ENCODE measurements at regions not wholly inside any gene's neighbourhood (a gene's known extent, or its start where the extent isn't known, plus 50 kb on each side); places are given as distances from the start of the nearest gene placed in this dataset.
"Not testable (repeated sequence)": the region's sequence is repeated elsewhere in the genome, so short reads cannot be mapped to it uniquely, and the experiment has no call there.

DNA sequence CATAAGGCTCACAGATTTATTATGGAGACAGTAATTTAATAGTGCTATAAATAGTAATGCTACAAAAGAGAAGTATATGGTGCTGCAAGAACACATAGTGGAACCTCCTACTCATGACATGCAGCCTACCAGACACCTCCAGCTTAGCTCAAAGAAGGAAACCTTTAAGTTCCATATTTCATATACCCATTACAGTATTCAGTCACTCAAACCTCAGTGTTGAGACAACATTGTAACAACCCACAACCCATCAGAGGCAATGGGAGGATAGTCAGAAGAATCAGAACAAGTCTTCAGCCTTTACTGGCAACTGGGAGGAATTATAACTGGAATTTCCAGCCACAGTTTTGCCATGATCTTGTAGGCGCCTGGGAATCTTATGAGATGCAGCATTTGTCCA lies 186.3 kb upstream of the VSTM2A start:
- peak; percentile 29 for DNase-seq (ENCODE audit: low spot score)

DNA sequence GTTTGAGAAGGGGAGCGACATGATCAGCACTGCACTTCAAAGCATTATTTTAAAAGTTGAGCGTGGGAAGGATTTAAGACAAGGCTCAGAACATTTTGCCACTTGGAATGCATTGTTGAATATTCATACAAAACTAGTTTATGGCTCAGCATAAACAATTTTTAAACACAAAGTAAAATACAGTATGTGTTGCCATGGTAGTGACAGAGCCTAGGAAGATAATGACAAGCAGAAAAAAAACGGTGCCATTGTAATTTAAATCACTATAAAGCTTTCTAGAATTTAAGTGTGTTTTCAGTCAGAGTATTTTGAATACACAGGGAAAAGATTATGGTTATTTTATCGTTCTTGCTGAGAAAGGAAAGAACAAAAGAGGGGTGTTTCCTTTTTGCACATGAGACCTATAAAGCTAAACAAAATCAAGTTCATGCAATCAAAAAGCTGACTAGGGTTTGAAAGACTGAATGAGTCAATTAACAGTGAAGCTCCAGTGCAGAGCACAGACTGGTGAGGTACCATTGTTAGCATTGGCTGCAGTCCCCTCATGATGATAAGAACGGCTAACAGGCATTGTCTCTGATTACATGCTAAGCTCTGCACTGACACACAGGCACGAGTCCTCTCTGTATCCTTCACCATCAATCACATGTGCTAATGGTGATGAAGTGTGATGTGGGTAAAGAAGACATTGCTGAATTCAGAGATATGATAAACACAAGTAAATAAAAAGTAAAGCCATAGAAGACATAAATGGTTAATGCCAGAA lies 181.9 kb upstream of the VSTM2A start:
- no peak for DNase-seq (ENCODE audit: low spot score)

DNA sequence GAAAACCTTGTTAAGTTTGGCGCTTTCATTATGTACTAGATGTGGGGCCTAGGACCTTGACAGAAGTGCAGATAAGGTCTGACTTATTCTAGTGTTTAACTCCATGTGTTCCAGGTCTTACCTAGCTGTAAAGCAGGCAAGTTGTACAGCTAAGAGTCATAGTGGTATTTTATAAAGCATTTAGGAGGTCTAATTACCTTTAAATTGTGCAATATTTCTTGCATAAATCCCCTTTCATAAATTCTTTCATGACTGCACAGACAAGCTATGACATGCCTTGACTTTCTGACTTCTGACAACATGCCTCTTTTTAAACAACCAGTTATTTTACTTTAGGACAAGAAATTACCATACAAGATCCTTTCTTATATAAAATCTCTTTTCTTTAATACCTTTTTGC lies 151.6 kb upstream of the VSTM2A start:
- DNase-seq (ENCODE audit: low spot score) = no peak

DNA sequence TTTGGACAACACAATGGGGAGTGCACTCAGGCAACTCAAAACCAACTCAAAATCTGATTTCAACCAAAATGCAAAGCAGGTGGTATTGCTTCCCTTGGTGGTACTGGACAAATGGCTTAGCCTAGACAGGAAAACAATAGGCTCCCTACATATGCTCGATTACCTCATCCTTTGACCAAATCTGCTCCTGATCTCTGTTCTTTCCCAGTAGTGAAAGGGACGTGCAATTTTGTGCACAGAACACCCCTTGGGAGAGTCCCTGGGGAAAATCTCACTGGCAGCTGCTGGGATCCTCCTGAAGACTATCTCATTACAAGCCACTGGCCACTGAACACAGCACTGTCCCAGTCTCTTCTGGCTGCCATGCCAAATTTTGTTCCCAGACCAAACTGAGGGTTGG lies 149.2 kb upstream of the VSTM2A start:
- DNase-seq (ENCODE audit: low spot score) = no peak

DNA sequence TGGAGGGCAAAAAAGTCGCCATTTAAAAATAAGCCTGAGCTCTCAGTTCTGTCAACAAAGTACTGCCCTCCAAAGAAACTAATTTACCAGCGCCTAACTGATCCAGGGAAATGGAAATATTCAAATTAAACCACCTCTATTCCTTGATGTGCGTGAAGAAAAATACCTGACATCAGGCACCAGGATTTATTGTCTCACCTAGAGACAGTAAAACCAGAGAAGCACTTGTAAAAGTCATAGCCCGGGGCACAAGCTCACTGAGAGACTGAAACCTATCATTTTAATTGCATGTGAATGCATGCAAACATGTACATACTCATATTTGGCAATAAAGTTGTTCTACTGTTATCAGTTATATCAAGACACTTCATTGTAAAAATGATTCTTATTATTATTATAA lies 147.3 kb upstream of the VSTM2A start:
- no peak for DNase-seq (ENCODE audit: low spot score)

DNA sequence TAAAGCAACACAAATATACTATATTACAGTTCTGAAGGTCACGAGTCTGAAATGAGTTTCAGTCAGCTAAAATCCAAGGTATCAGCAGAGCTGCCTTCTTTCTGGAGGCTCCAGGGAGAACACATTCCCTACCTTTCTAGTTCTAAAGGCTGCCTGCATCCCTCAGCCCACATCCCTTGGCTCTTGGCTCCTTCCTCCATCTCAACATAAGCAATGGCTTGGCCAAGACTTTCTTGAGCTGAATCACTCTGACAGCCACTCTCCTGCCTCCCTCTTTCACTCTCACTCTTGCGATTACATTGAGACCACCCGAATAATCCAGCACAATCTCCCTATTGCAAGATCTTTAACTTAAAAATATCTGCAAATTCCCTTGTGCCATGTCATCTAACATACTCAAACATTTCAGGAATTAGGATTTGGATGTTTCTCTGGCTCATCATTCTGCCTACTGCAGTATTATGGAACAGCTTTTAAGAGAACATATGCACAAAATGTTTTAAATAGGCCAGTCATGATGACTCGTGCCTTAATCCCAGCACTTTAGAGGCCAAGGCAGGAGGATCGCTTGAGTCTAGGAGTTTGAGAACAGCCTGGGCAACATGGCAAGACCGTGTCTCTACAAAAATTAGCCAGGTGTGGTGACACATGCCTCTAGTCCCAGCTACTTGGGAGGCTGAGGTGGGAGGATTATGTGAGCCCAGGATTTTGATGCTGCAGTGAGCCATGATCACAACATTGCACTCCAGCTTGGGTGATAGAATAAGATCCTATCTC lies 144.2 kb upstream of the VSTM2A start:
- DNase-seq (ENCODE audit: low spot score) = no peak

DNA sequence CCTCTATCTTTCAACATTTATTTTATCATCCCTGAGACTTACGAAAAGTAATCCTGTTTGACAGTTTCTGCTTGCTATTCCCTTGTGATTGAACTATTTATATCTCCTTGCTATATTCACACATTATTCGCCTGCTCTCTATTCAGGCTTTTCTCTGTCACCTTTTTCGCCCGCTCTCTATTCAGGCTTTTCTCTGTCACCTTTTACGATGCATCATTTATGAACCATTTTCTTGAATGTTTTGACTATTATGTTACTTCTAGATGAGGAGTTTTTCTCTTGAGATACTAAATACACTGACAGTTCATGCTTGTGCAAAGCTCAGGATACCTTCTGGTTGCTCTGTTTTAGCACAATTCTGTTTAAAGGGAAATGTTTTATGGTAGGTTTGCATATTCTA lies 143.3 kb upstream of the VSTM2A start:
- peak; percentile 8 for DNase-seq (ENCODE audit: low spot score)

DNA sequence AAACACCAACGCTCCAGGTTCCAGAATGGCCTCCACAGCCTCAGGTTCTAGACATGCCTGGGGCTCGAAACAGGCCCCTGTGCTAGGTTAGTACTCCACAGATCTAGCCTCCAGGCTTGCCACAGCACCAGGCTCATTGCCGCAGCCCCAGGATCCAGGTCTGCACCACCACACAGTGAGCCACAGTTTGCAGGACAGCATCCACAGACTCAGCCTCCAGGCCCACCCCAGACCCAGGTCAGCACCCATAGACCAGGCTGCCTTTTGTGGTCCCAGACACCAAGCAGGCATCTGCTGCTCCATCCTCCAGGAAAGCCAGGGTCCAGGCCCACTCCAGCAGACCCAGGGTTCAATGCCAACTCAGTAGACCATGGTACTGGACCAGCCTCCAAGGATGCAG lies 132.3 kb upstream of the VSTM2A start:
- DNase-seq (ENCODE audit: low spot score) = no peak

DNA sequence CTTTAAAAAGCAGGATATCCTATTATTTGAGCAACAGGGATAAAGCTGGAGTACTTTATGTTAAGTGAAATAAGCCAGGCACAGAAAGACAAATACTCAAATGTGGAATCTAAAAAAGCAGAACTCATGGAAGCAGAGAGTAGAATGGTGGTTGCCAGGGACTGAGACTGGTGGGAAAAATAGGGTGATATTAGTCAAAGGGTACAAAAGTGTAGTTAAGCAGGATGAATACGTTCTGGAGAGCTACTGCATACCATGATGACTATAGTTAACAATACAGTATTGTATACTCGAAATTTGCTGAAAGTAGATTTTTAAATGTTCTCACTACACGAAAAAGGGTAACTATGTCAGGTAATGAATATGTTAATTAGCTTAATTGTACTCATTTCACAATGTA lies 125.5 kb upstream of the VSTM2A start:
- no peak for DNase-seq (ENCODE audit: low spot score)

DNA sequence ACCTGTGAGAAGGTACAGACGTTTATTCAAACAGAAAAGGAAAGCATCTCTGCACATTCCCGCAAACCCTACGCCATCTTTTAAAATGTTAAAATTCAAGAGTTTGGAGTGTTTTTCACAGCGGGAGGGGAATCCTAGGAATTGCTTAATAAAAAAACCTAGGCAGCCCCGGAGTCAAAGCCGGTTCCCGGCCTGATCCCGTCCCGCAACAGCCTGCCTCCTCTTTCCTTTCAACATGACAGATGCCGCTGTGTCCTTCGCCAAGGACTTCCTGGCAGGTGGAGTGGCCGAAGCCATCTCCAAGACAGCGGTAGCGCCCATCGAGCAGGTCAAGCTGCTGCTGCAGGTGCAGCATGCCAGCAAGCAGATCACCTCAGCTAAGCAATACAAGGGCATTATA lies 123.0 kb upstream of the VSTM2A start:
- DNase-seq (ENCODE audit: low spot score) = no peak

DNA sequence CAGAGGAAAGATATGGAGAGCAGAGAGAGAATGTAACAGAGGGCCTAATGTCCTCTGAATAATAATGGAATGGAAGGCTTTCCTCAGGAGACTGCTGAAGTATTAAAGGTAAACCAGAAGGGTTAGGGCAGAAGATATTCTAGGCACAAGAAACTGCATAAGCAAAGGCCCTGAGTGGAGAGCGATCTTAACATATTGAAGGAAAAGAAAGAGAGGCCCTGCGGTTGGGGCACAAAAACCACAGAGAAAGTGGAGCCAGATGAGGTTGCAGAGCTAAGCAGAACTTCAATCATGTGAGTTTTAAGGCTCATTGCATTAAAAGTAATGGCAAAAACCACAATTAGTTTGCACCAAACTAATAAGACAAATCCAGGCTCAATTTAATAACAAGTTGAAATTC lies 115.8 kb upstream of the VSTM2A start:
- DNase-seq (ENCODE audit: low spot score) = no peak

DNA sequence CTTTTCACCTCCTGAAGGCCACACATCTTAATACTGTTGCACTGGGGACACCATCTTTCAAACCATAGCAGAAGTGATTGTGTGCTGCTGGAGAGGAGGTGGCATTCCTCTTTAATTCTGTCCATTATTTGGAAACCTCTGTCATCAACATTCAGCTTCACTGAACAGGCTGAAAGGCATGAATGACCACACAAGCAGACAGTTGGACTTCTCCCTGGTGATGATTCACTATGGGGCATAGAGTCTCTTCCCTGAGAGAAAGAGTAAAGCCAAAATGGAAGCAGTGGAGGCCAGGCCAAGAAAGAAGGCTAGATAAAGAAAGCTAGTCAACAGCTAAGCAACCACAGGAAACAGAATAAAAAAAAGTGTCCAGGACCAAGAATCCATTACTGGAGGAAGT lies 113.1 kb upstream of the VSTM2A start:
- DNase-seq (ENCODE audit: low spot score) = no peak

DNA sequence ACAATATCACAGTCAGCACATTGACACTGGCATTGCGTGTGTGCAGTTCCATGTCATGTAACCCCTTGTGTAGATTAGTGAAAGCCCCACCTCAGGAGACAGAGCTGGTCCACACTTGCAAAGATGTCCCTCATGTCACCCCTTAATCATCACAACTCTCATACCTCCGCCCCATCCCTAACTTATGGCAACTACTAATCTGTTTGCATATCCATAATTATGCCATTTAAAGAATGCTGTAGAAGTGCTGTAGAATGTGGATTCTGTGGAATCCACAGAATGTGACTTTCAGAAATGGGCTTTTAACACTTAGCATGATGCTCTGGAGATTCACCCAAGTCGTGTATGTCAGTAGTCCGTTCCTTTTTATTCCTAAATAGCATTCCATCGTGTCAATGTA lies 102.8 kb upstream of the VSTM2A start:
- no peak for DNase-seq (ENCODE audit: low spot score)

DNA sequence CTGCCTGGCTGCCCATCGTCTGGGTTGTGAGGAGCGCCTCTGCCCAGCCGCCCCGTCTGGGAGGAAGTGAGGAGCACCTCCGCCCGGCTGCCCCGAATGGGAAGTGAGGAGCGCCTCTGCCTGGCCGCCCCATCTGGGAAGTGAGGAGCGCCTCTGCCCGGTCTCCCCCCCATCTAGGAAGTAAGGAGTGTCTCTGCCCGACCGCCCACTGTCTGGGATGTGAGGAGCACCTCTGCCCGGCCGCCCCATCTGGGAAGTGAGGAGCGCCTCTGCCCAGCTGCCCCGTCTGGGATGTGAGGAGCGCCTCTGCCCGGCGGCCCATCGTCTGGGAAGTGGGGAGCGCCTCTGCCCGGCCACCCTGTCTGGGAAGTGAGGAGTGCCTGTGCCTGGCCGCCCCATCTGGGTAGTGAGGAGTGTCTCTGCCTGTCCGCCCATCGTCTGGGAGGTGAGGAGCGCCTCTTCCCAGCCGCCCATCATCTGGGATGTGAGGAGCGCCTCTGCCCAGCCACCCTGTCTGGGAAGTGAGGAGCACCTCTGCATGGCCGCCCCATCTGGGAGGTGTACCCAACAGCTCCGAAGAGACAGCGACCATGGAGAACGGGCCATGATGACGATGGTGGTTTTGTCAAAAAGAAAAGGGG lies 98.0 kb upstream of the VSTM2A start:
- not testable (repeated sequence) for DNase-seq (ENCODE audit: low spot score)

DNA sequence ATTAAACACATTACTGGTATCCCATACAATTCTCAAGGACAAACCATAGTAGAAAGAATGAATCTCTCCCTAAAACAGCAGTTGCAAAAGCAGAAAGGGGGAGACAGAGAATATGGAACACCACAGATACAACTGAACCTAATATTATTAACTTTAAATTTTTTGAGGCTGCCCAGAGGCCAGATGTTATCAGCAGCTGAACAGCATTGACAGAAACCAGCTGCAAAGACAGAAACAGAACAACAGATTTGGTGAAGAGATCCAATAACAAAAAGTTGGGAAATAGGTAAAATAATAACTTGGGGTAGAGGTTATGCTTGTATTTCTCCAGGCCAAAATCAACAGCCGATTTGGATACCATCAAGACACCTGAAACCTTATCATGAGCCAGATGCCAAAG lies 89.0 kb upstream of the VSTM2A start:
- not testable (repeated sequence) for DNase-seq (ENCODE audit: low spot score)

DNA sequence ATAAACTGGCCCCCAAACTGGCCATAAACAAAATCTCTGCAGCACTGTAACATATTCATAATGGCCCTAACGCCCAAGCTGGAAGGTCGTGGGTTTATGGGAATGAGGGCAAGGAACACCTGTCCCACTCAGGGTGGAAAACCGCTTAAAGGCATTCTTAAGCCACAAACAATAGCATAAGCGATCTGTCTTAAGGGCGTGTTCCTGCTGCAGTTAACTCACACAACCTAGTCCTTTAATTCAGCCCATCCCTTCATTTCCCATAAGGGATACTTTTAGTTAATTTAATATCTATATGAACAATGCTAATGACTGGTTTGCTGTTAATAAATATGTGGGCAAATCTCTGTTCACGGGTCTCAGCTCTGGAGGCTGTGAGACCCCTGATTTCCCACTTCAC lies 87.5 kb upstream of the VSTM2A start:
- DNase-seq (ENCODE audit: low spot score) = not testable (repeated sequence)

DNA sequence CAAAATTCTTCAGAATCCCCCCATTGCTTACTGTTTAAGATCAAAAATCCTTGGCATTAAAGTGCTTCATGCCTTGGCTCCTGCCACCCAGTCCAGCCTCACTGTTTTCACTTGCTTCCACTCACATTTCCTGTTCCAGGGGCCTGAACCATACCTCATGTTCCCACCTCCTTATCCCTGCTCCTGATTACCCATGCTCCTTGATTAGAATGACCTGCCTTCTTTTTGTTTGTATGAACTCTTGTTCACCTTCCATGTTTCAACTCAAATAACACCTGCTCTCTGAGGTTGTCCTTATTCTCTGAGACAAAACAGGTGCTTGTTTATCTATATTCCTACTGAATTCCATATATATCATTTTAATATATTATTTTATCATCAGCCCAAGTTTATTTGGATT lies 77.1 kb upstream of the VSTM2A start:
- DNase-seq (ENCODE audit: low spot score) = no peak

DNA sequence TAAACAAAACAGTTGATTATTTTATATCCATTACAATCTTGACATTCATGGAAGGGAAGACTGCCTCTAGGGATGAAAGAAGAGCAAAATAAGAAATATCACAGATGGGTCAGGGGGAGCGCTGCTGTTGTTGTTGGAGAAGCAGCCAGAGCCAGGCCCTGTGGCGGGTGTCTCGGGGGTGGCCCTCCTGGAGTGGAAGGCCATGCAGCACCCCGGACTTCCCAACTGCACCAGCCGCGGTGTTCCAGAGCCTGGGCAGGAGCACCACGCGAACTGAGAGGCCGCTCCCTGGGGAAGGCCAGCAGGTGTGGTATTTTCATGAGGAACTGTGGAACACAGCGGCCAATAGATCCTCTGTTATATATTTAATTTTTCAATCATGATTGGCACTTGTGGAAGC lies 72.4 kb upstream of the VSTM2A start:
- DNase-seq (ENCODE audit: low spot score) = no peak

DNA sequence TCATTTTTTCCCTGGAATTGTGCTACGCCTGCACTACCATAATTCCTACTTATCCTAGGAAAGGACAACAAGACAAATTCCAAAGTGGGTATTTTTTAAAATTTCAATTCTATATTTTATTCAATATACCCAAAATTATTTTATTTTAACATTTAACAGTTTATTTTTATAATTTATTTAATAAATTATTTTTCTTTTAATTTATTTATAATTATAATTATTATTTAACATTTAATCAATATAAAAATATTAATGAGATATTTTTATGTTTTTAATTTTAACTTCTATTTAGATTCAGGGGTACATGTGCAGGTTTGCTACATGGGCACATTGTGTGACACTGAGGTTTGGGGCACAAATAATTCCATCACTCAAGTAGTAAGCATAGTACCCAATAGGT lies 65.6 kb upstream of the VSTM2A start:
- DNase-seq (ENCODE audit: low spot score) = no peak

DNA sequence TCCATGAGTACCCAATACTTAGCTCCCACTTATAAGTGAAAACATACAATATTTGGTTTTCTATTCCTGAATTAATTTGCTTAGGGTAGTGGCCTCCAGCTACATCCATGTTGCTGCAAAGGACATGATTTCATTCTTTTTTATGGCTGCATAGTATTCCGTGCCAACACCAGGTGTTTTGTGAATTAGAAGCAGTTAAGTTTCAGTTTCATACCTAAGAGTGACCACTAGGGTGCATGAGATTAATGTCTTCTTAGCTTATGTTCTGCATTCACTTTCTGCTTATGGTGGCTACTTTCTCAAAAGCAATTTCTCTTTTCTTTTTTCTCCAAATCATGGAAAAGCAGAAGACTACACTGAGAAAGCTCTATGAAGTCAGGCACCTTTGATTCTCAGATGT lies 65.1 kb upstream of the VSTM2A start:
- DNase-seq (ENCODE audit: low spot score) = no peak

DNA sequence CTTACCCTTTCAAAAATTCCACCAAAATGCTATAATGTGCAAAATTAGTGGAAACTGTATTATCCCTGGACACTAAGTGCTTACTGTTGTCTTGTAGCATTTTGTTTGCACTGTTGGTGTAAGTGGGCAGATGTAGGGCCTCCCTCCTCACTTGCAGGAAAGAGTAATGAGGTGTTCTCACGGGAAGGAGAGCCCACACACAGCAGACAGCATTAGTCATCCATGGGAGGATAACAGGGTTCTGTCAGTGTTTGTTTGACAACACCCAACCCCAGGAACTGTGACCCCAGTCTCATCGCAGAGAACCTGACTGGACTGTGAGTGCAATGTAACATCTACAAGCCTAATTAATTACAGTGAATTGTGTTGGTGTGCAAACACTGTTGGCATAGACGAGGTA lies 58.7 kb upstream of the VSTM2A start:
- no peak for DNase-seq (ENCODE audit: low spot score)

DNA sequence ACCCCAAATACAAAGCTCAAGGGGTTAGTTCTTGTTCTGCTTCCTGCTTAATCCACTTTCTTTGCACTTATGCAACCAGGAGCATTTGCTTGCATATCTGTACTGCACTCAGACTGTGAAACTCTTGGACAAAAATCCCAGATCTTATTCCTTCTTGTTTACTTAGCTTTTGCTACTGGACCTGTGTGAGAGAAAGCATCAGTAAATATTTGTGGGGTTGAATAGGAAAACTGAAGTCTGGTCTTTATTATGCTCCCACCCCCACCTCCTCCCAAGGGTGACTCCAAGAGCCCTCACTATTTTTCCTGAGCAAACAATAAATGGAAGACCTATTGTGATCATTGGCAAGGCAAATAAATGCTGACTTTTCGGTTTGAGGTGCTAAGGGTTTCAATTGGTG lies 57.1 kb upstream of the VSTM2A start:
- no peak for DNase-seq (ENCODE audit: low spot score)

All from putamen (tissue), 1 donor.